Tibial artery (tissue), 4 donors: ENCODE measurements at regions not wholly inside any gene's neighbourhood (a gene's known extent, or its start where the extent isn't known, plus 50 kb on each side); places are given as distances from the start of the nearest gene placed in this dataset.

Source experiments
- DNase-seq, 2 donors: peaks; one replicate each; pipeline ENCODE4 v3.0.0-alpha.2; 2019
- H3K27ac ChIP-seq, 2 donors: fragments of 200-600 bp; sonication (generic) in 1 of 2; 1 replicate in 1 of 2; 2 replicates in 1 of 2; pipeline ENCODE4 v1.5.1; 2018 to 2019; ENCODE audit warnings: mild to moderate bottlenecking in 1 of 2
- H3K27me3 ChIP-seq, 2 donors: fragments of 200-600 bp; sonication (generic) in 1 of 2; one replicate each; pipeline versions ENCODE4 v1.5.1 to v1.6.0; 2016 to 2019
- H3K36me3 ChIP-seq, 3 donors: fragments of 200-600 bp; sonication (generic) in 2 of 3; one replicate each; pipeline ENCODE4 v1.5.1; 2016 to 2019; ENCODE audit warnings: mild to moderate bottlenecking in 2 of 3
- H3K4me1 ChIP-seq, 4 donors: fragments of 200-600 bp; sonication (generic) in 2 of 4; 1 replicate in 3 of 4; 2 replicates in 1 of 4; pipeline ENCODE4 v1.5.1; 2016 to 2019
- H3K4me3 ChIP-seq, 2 donors: fragments of 200-600 bp; sonication (generic) in 1 of 2; 1 replicate in 1 of 2; 2 replicates in 1 of 2; pipeline ENCODE4 v1.5.1; 2018 to 2019; ENCODE audit warnings: mild to moderate bottlenecking in 2 of 2
- H3K9me3 ChIP-seq, 3 donors: fragments of 200-600 bp; sonication (generic) in 1 of 3; one replicate each; pipeline ENCODE4 v1.5.1; 2016 to 2019
- CTCF ChIP-seq, 2 experiments: fragments of 200-600 bp in 1 of 2; fragments of 450-650 bp in 1 of 2; IDR thresholded peaks; one replicate each; pipeline ENCODE4 v1.5.1; 2017 to 2019; ENCODE audit warnings: antibody characterized with exemption in 2 of 2, mild to moderate bottlenecking in 1 of 2, moderate library complexity in 1 of 2
- intact Hi-C: fragments of 100-400 bp; cut with DNase I; formaldehyde crosslinking; loops from one replicate; pipeline ENCODE4 v1.15.0; 2023; ENCODE audit warnings: low total_unique reads

DNA sequence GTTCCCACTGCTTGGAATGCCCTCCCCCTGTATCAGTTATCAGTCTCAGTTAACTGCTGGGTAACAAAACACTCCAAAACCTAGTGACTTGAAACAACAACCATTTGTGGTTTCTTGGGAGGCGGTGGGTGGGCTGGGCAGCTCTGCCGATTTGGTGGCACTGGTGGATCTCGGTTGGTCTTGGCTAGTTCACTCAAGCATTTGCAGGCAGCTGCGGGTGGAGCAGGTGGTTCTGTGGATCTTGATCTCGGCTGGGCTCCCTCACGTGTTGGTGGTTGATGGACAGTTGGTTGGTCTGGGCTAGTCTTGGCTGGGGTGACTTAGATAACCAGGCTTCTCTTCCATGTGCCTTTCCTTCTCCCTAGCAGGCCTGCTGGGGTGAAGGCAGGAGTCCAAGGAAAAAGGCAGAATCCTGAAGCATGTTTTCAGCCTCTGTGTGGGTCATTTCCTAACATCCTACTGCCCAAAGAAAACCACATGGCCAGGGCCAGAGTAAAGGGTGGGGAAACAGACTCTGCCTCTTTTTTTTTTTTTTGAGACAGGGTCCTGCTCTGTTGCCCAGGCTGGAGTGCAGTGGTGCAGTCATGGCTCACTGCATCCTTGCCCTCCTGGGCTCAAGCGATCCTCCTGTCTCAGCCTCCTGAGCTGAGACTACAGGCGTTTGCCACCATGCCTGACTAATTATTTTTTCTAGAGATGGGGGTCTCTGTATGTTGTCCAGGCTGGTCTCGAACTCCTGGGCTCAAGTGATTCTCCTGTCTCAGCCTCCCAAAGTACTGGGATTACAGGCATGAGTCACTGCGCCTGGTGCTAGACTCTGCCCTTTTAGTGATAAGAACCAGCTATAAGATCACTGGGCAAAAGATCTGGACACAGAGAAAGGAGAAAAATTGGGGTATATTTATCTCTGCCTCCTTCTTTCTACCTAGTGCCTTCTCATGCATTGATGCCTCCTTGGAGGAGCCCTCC is 183.7 kb downstream of the RGS3 start:
- no peak overlapping the region for H3K27ac ChIP-seq
- H3K4me3 ChIP-seq, result no peak overlapping the region
- H3K9me3 ChIP-seq, result no peaks in the 10 kb centered on the region
- DNase-seq, result peak in 1 of 2 donors; percentile 15
- H3K4me1 ChIP-seq, result peaks cover 0 to 8% (median 5%) of the 10 kb centered on the region in 4 donors
- H3K36me3 ChIP-seq, result no peaks in the 10 kb centered on the region
- intact Hi-C loops, result no loop called here
- no peak for TF ChIP-seq CTCF (IDR thresholded peaks at IDR 0.05)
- no peaks in the 10 kb centered on the region for H3K27me3 ChIP-seq

- peaks cover 0 to 14% (median 5%) of the 10 kb centered on the region in 4 donors for H3K4me1 ChIP-seq
- no peak overlapping the region for H3K4me3 ChIP-seq
- DNase-seq, result peak in 1 of 2 donors; percentile 8
- intact Hi-C loops, result no loop called here
- H3K36me3 ChIP-seq, result no peaks in the 10 kb centered on the region
- no peaks in the 10 kb centered on the region for H3K9me3 ChIP-seq
- no peak for TF ChIP-seq CTCF (IDR thresholded peaks at IDR 0.05)
- no peak overlapping the region for H3K27ac ChIP-seq
- H3K27me3 ChIP-seq, result no peaks in the 10 kb centered on the region
These were observed 184.5 kb downstream of the RGS3 start for GRCh38 chr9:113648048-113648447.

GRCh38 chr9:113648586-113648985 is 185.1 kb downstream of the RGS3 start:
- Histone ChIP-seq H3K4me3 (no peak overlapping the region), H3K4me1 (peaks cover 0 to 14% (median 5%) of the 10 kb centered on the region in 4 donors), H3K9me3 (no peaks in the 10 kb centered on the region), H3K27ac (no peak overlapping the region), H3K36me3 (no peaks in the 10 kb centered on the region), H3K27me3 (no peaks in the 10 kb centered on the region)
- intact Hi-C loops, result no loop called here
- peak in 1 of 2 donors; percentile 9 for DNase-seq
- no peak for TF ChIP-seq CTCF (IDR thresholded peaks at IDR 0.05)

GRCh38 chr9:113649054-113649453 is 185.5 kb downstream of the RGS3 start:
- Histone ChIP-seq H3K27ac (no peak overlapping the region), H3K36me3 (no peaks in the 10 kb centered on the region), H3K9me3 (no peaks in the 10 kb centered on the region), H3K4me3 (no peak overlapping the region), H3K27me3 (no peaks in the 10 kb centered on the region), H3K4me1 (peaks cover 0 to 14% (median 5%) of the 10 kb centered on the region in 4 donors)
- intact Hi-C loops, result no loop called here
- no peak for TF ChIP-seq CTCF (IDR thresholded peaks at IDR 0.05)
- DNase-seq, result peak in 1 of 2 donors; percentile 19

- Histone ChIP-seq H3K4me3 (no peak overlapping the region), H3K27ac (no peak overlapping the region), H3K36me3 (no peaks in the 10 kb centered on the region), H3K4me1 (peaks cover 0 to 22% (median 11%) of the 10 kb centered on the region in 4 donors), H3K9me3 (no peaks in the 10 kb centered on the region), H3K27me3 (no peaks in the 10 kb centered on the region)
- DNase-seq, result no peak
- TF ChIP-seq CTCF (IDR thresholded peaks at IDR 0.05), result no peak
- intact Hi-C loops, result loop anchor here (10.0 kb wide), 1 partner anchor 375 kb away; the partner anchor contains the start of genes CDC26 and PRPF4
These were observed 186.3 kb downstream of the RGS3 start for GRCh38 chr9:113649855-113650206.
